ENCODE measurements at regions not wholly inside any gene's neighbourhood (a gene's known extent, or its start where the extent isn't known, plus 50 kb on each side); places are given as distances from the start of the nearest gene placed in this dataset.

GRCh38 chr2:139669675-139670074 lies 889.5 kb upstream of the NXPH2 start:
- Histone ChIP-seq H3K9me3 (no peaks in the 10 kb centered on the region), H3K27ac (no peak overlapping the region), H3K4me1 (no peaks in the 10 kb centered on the region), H3K36me3 (no peaks in the 10 kb centered on the region), H3K4me3 (no peak overlapping the region), H3K27me3 (no peaks in the 10 kb centered on the region)
- TF ChIP-seq POLR2A (IDR thresholded peaks at IDR 0.05) (no peak), POLR2AphosphoS5 (IDR thresholded peaks at IDR 0.05) (no peak), CTCF (IDR thresholded peaks at IDR 0.05) (no peak), EP300 (IDR thresholded peaks at IDR 0.05) (no peak)
- ATAC-seq = no peak
- 62 to 79% methylated on average over 2 of the region's 2 CpGs for WGBS, 2 donors (ENCODE audit: low coverage in 1 of 2)

GRCh38 chr2:139652385-139652784 lies 872.2 kb upstream of the NXPH2 start:
- Histone ChIP-seq H3K27ac (no peak overlapping the region), H3K4me1 (no peaks in the 10 kb centered on the region), H3K36me3 (no peaks in the 10 kb centered on the region), H3K9me3 (peaks cover 0 to 15% (median 0%) of the 10 kb centered on the region in 3 donors), H3K27me3 (no peaks in the 10 kb centered on the region), H3K4me3 (no peak overlapping the region)
- TF ChIP-seq CTCF (IDR thresholded peaks at IDR 0.05) (no peak), EP300 (IDR thresholded peaks at IDR 0.05) (no peak), POLR2A (IDR thresholded peaks at IDR 0.05) (no peak), POLR2AphosphoS5 (IDR thresholded peaks at IDR 0.05) (no peak)
- ATAC-seq = no peak

GRCh38 chr2:139645617-139646016 lies 865.4 kb upstream of the NXPH2 start:
- Histone ChIP-seq H3K4me1 (no peaks in the 10 kb centered on the region), H3K27ac (no peak overlapping the region), H3K36me3 (no peaks in the 10 kb centered on the region), H3K4me3 (no peak overlapping the region), H3K9me3 (peaks cover 0 to 40% (median 0%) of the 10 kb centered on the region in 3 donors), H3K27me3 (no peaks in the 10 kb centered on the region)
- no peak for ATAC-seq
- TF ChIP-seq POLR2A (IDR thresholded peaks at IDR 0.05) (no peak), CTCF (IDR thresholded peaks at IDR 0.05) (no peak), POLR2AphosphoS5 (IDR thresholded peaks at IDR 0.05) (no peak), EP300 (IDR thresholded peaks at IDR 0.05) (no peak)

- Histone ChIP-seq H3K4me3 (no peak overlapping the region), H3K27ac (no peak overlapping the region), H3K36me3 (no peaks in the 10 kb centered on the region), H3K27me3 (no peaks in the 10 kb centered on the region), H3K4me1 (no peaks in the 10 kb centered on the region), H3K9me3 (peaks cover 0 to 30% (median 0%) of the 10 kb centered on the region in 3 donors)
- no peak for TF ChIP-seq POLR2AphosphoS5 (IDR thresholded peaks at IDR 0.05)
- TF ChIP-seq CTCF (IDR thresholded peaks at IDR 0.05) = no peak
- TF ChIP-seq POLR2A (IDR thresholded peaks at IDR 0.05) = no peak
- TF ChIP-seq EP300 (IDR thresholded peaks at IDR 0.05) = no peak
- ATAC-seq = no peak
These were observed 862.9 kb upstream of the NXPH2 start for GRCh38 chr2:139643139-139643538.

- 9 to 17% methylated on average over 1 of the region's 1 CpG for WGBS, 2 donors (ENCODE audit: low coverage in 1 of 2)
- no peak for TF ChIP-seq EP300 (IDR thresholded peaks at IDR 0.05)
- TF ChIP-seq CTCF (IDR thresholded peaks at IDR 0.05) = no peak
- TF ChIP-seq POLR2AphosphoS5 (IDR thresholded peaks at IDR 0.05) = no peak
- no peak for TF ChIP-seq POLR2A (IDR thresholded peaks at IDR 0.05)
- Histone ChIP-seq H3K27me3 (no peaks in the 10 kb centered on the region), H3K4me1 (no peaks in the 10 kb centered on the region), H3K9me3 (no peaks in the 10 kb centered on the region), H3K27ac (no peak overlapping the region), H3K36me3 (no peaks in the 10 kb centered on the region), H3K4me3 (no peak overlapping the region)
- no peak for ATAC-seq
These were observed 851.8 kb upstream of the NXPH2 start for GRCh38 chr2:139631966-139632365.

Measured in gastroesophageal sphincter (tissue), 4 donors.